GM21381 (cell line): ENCODE measurements at regions not wholly inside any gene's neighbourhood (a gene's known extent, or its start where the extent isn't known, plus 50 kb on each side); places are given as distances from the start of the nearest gene placed in this dataset.
"Not testable (repeated sequence)": the region's sequence is repeated elsewhere in the genome, so short reads cannot be mapped to it uniquely, and the experiment has no call there.

Experiments used
- ATAC-seq: cut with Tn5 transposase; IDR thresholded peaks from one replicate; pipeline ENCODE4 v1.9.1; 2021; ENCODE audit warnings: mild to moderate bottlenecking, moderate library complexity; ENCODE audit not compliant: unreplicated experiment

DNA sequence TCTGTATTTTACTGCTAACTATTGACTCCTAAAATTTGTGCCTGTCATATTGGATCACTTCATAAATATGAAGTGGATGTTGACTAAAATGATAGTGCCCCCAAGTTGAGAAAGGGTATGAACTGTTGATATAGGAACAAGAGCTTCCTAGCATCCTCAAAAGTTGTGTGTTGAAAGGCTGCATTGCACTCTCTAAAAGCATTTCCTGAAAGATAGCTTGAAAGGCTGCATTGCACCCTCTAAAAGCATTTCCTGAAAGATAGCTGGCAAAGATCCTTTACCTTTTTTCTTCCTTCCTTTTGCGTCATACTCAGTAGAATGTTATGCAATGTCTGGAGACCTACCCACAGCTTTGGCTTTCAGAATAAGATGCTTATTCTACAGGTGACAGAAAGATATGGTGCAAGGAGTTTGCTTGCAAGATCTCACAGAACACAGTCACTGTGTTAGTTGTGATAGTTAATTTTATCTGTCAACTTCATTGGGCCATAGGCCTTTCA, 274.6 kb upstream of the GALNTL6 start:
- ATAC-seq: no peak

DNA sequence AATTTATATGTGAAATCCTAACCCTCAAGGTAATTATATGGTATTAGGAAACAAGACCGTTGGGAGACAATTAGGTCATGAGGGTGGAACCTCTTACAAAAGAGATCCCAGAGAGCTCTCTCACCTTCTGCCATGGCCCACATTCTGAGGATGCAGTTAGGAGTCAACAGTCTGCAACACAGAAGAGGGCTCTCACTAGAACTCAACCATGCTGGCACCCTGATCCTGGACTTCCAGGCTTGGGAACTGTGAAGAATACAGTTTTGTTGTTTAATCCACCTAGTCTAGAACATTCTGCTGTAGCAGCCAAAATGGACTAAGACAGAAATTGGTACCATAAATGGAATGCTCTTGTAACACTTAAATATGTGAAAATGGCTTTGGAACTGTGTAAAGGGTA, 278.8 kb upstream of the GALNTL6 start:
- no peak for ATAC-seq

DNA sequence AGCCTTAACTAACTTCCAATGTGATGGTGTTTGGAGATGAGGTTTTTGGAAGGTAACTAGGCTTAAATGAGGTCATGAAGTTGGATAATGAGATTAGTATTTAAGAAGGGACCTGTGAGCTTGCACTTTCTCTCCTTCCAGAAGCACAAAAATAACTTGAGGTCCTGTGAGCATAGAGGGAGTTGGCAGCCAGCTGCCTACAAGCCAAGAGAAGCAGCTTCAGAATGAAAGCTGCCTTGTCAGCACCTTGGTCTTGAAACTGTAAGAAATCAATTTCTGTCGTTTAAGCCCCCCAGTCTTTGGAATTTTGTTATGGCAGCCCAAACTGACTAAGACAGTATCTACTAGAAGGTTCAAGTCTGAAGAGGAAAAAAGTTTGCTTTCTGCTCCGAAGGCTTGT, 280.2 kb upstream of the GALNTL6 start:
- no peak for ATAC-seq

DNA sequence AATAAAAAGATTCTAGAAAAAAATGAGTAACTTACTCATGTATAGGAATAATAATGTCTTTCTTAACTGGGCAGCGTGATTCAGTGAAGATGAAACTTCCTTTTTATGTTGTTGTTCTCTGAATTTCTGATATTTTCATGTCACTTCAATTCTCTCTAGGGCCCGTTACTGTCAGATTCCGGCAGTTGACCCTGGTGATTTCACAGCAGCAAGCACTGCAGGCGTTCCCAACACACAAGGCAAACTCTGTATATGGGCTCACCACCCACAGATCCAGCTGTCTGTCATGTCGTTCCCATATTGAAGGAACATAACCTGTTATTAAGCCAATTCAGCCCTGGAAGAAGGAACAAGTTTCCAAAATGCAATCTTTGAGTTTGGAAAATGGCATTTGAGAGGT, 288.3 kb upstream of the GALNTL6 start:
- no peak for ATAC-seq

DNA sequence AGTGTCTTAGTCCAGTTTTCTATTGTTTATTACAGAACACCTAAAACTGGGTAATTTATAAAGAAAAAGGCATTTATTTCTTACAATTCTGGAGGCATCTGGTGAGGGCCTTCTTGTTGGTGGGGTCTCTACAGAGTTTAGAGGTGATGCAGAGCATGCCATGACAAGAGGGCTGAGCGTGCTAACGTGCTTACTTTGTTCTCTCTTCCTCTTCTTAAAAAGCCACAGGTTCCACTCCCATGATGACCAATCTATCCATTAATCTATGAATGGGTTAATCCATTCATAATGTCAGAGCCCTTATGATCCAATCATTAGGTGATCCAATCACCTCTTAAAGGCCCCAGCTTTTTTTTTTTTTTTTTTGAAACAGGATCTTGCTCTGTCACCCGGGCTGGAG, 291.5 kb upstream of the GALNTL6 start:
- ATAC-seq: no peak

DNA sequence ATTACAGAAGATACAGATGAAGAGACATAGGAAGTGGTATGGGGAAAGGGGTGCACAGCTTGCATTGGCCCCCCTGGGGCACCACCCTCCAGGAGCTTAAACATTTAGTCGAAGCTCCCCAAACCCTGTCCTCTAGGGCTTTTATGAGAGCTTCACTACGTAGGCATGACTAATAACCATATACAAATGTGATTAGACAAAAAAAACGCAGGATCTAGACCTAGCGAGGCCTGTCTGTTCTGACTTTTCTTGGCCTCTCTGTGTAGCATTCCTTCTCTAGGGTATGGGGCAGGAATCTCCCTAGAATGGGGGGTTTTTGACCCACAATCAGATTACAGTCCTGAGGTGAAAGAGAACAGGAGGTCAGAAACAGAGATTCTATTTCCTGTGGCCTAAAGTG, 293.7 kb upstream of the GALNTL6 start:
- no peak for ATAC-seq

DNA sequence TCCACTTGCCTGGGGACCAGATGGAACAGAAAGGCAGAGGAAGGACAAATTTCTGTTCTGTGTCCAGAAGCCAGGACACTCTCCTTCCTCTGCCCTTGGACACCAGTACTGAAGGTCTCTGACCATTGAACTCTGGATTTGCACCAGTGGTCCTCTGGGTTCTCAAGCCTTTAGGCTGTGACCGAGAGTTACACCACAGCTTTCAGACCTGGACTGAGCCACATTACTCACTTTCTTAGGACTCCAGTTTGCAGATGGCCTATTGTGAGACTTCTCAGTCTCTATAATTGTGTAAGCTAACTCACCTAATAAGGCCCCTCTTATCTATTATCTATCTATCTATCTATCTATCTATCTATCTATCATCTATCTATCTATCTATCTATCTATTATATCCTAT, 295.3 kb upstream of the GALNTL6 start:
- ATAC-seq: no peak

DNA sequence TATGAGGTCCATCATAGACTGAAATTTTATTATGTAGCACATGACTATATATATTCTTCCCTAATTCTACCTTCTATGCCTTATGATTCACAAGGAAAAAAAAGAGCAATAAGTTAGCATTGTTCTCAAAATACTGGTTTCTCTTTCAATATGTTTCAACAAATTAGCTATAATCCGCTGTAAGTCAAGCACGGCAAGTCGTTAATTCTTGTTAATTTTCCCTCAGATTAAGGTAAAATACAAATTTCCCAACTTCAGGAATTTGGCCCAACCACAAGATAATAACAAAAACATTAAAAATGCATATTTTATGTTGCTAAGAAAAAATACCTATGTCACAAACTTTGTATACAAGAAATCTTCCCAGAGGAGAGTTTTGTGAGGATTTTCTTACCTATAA, 296.5 kb upstream of the GALNTL6 start:
- ATAC-seq: no peak

DNA sequence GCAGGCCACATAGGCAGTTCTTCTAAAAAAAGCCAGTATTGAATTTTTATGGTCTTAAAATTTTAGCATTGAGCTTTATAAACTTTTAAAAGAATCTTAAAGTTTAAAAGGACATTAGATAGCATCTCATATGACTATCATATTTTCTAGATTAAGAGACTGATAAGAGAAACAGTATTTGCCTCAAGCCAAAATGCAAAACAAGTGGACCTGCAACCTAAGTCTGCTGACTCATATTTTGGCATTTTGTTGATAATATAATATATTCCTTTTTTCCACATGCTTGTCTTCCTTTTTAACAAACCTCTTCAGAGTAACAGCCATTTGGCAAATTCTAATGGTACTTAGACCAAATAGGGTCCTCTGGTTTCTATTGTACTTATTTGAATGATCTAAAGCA, 328.5 kb upstream of the GALNTL6 start:
- ATAC-seq: no peak

DNA sequence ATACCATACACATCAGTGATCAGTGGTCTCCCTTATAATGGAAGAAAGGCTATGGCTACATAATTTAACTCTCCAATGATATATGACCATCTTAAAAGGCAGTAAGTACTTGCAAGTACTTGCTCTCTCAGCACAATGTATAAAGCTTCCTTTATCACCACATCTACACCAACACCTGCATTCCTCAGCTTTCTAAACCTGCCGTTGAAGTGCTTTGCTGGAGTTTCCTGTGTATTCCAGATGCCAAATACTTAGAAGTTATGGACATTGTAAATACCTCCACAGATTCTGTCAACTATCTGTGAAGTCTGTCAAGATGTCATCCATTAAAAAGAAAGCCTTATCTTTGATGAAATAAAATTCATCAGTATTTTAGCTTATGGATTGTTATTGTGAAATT, 335.0 kb upstream of the GALNTL6 start:
- ATAC-seq: no peak

DNA sequence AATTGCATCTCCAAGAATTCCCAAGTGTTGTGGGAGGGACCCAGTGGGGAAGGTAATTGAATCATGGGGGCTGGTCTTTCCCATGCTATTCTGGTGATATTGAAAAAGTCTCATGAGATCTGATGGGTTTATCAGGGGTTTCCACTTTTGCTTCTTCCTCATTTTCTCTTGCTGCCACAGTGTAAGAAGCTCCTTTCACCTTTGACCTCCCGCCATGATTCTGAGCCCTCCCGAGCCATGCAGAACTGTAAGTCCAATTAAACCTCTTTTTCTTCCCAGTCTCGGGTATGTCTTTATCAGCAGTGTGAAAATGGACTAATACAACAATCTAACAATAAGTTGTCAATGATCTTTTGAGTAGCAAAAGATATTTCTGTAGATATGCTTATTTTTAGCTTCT, 338.1 kb upstream of the GALNTL6 start:
- not testable (repeated sequence) for ATAC-seq

DNA sequence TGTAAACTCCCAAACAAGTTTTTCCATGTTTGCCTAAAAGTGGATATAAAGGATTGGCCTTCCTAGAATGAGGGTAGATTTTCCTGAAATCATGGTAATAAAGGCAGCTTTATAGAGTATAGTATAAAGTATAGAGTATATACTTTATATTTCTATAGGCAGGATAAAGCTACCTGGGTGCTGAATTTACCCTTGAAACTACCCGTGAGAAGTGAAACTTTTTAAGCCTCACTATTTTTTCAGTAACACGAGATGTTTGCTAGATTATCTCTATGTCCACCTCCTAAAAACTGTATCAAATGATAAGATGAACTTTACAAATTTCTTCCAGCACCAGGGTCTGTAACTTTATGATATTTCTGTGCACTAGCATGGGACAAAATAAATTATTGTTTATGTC, 340.0 kb upstream of the GALNTL6 start:
- no peak for ATAC-seq

DNA sequence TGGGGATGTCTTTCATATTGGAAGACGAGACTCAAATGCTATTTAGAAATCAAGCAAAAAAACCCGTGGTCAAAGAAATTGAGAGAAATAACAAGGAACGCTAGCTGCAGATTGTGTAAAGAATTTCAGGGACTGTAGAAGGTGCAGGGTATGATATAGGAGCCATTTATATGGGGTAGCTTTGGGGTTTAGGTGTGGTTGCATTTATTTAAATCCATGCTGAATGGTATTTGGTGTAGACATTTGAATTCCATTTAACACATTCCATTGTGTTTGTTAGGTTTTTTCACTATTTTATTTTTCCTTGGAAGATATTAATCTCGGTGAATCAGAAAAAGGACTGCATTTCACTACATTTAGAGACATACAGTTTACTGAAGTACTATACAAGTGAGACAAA, 341.0 kb upstream of the GALNTL6 start:
- no peak for ATAC-seq

DNA sequence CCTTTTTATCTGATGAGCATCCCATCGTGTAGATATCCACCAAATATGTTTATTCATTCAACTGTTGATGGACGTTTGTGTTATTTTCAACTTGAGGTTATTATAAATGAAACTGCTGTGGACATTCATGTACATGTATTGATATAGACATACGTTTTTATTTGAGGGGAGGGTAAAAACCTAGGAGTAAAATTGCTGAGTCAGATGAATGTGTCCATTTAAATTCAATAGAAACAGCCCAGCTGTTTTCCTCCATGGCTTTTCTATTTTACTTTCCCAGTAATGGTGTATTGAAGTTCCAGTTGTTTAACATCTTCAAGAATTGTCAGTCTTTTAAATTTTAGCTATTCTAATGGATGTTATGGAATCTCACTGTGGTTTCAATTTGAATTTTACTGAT, 348.7 kb upstream of the GALNTL6 start:
- no peak for ATAC-seq

DNA sequence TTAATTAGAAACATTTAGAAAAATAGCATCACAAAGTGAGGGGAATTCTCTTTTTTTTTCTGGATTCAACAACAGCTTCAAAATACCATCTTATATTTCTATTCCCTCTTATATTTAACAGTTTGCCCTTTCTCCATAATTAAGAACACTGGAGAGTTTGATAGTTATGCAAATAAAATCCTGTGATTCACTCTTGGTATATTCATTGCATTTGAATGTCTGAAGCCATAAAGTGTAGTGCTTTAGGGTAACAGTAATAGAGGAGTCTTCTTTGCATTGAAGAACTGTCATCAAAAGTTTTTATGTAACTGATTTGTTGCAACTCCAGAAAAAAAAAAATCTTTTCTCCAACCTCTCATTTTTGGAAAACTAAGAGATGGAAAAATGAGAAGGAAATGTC, 352.0 kb upstream of the GALNTL6 start:
- no peak for ATAC-seq

DNA sequence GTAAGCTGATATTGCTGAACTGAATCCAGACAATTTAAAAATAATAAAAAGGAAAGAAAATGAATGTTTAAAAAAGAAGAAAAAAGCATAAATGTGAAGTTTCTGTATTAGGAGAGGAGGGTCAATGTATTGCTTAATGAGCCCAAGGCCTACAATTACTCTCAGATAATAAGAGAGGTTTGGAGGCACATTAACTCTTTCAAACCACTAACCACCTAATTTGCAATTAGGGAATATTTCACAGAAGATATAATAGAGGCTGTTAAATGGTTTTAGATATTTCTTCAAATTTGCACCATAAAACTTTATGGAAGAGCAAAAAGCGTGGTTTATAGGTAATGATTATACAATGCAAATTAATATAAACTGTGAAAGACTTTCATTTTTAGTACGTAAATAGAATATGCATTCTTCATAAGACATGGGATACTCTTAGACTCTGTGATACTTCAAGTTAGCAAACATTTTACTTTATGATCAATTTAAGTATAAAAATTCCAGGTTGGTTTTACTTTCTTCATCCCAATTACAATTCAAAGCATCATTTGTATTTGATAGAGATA, 364.2 kb upstream of the GALNTL6 start:
- no peak for ATAC-seq

DNA sequence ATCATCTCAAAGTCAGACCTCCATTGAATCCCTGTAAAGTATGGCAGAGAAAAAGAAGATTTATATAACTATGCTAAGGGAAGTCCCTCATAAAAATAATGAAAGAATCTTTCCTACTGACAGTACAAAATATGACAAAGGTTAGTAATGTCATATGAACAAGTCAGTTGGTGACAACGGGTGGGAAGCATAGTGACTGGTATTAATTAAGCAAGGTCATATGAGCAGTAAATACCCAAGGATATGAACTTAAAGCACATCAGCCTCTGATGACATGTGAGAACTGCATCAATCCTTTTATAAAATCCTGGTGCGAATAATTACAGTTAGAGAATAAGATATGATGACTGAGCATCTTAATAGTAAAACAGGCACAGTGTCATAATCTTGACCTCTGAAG, 364.8 kb upstream of the GALNTL6 start:
- ATAC-seq: no peak

DNA sequence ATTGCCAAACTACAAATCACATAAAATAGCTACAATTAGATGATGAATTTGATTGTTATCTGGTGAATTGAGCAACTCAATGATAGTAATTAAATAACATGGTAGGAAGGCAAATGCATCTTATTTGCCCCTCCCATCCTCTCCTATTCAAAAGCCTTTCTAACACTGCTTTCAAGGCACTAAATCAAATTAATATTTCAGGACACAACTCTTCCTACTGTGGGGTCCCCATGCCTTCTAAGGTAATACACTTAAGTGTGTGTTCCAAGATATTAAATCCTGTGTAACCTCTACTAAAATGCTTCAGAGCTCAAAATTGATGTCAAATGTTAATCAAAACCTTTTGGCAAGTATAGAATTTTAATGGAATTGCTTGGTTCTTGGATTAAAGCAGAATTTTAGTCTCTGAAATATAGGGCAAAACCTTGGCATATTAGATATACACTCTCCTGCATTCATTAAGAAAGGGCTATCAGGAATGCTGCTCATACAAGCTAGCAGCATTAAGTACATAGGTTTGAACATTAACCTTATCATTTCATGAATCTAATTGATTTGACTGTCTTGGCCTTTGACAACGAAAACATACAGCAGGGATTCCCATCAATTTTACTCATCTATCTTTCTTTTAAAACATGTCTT, 371.8 kb upstream of the GALNTL6 start:
- ATAC-seq: no peak

DNA sequence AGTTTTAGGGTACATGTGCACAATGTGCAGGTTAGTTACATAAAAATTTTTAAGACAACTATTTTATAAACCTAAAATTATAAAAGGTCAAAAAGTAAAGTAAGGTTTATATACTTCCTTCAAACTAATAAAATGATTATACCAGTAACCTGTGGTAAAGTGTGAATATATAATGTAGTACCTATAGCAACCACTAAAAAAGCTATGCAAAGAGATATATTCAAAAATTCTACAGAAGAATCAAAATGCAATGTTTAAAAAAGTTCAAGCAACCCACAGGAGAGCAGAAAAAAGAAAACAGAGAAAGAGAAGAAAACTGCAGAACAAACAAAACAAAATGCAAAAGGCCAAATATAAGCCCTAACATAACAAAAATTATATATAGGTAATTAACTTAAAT, 379.5 kb upstream of the GALNTL6 start:
- ATAC-seq: no peak

DNA sequence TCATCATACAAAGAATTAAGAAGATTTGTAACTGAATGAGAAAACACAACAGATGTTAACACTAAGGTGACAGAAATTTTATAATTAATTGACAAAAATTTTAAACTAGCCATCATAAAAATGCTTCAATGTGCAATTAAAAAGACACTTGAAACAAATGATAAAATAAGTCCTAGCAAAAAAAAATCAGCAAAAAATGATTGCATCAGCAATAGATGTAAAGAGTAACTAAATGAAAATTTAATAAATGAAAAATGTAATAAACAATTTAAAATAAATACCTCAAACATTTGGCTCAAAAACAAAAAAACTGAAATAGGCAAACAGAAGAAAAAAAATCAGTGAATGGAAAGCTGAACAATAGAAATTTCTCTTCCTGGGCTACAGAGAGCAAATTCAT, 380.7 kb upstream of the GALNTL6 start:
- no peak for ATAC-seq

DNA sequence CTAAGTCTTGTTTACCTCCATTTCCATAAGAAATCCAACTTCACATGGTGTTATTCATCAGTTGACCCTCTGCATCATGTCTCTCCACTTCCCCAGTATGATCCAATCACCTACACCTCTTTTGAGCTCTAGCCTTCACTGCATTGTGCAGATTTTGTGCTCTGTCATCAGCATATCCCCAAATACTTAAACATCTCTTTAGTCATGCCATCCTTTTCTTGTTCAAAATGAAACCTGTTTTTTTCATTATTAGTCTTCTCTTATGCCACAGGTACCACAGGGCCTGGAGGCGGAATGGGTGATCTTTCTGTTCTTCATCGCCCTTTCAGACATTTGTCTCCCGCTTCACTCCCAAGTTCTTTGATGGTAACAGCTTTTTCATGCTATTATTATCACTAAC, 382.7 kb upstream of the GALNTL6 start:
- peak; percentile 67 for ATAC-seq

DNA sequence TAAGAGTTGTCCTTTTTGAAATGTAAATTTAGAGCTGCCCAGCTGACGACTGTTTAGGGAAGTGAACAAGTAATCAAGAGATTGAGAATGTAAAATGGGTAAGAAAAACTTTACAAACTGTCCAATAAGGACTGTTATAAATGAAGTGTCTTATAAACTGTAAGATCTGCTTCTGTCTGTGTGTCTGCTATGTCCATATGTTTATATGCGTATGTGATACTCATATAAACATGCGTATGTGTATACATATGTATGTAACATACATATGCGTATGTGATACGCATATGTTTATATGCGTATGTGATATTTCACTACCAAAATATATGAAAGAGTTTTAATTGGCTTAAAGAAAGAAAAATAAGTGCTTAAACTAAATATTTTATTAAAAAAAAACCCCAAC, 416.0 kb upstream of the GALNTL6 start:
- ATAC-seq: no peak

DNA sequence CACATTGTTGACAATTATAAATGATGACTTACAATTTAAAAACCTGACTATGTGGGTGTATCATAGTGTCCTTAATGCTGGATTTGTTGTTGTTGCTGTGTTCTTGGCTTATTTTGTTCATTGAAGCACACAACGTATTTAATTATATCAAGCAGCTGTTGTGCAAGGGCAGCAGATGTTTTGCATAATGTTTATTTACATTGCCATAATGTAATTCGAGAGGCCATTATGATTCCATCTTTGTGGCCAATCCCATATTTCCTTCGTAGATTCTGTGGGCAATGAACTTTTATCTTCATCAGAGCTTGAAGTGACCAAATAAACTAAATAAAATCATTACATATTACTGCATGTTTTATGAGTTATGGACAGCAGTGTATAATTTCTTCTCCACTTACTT, 422.6 kb upstream of the GALNTL6 start:
- ATAC-seq: no peak
